SW 1271 (cell line): ENCODE measurements at regions not wholly inside any gene's neighbourhood (a gene's known extent, or its start where the extent isn't known, plus 50 kb on each side); places are given as distances from the start of the nearest gene placed in this dataset.
A peak's percentile ranks its signal among the peaks of the same experiment; 100 is the strongest.
"Not testable (repeated sequence)": the region's sequence is repeated elsewhere in the genome, so short reads cannot be mapped to it uniquely, and the experiment has no call there.

Experiments used
- DNase-seq, 2 experiments: peaks; one replicate each; lab custom pipeline; 2025; lab: John Stamatoyannopoulos, UW

DNA sequence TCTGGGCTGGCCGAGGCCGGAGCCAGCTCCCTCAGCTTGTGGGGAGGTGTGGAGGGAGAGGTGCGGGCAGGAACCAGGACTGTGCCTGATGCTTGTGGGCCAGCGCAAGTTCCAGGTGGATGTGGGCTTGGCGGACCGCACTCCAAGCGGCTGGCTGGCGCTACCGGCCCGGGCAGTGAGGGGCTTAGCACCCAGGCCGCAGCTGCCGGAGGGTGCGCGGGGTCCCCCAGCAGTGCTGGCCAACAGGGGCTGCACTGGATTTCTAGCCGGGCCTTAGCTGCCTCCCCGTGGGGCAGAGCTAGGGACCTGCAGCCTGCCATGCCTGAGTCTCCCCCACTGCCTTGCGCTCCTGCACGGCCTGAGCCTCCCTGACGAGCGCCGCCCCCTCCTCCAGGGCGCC lies 242.8 kb downstream of the CCSER2 start:
- DNase-seq, result no peak

DNA sequence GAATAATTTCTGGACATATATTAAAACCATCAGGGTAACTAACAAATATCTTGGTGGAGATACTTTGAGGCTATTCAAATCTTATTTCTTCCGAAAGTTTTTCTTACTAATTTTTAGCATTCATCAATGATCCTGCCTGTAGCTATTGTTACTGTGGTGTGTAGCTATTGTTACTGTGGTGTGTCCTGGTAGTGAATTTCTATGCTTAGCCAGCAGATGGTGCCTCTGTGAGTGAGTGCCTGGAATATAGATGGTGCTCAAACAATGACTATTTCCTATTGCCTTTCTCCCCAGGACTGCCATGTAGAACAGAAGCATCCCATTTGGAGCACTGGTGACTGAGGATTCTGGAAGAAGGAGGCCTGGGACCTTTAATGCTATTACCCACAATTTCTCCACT lies 245.7 kb downstream of the CCSER2 start:
- no peak for DNase-seq

DNA sequence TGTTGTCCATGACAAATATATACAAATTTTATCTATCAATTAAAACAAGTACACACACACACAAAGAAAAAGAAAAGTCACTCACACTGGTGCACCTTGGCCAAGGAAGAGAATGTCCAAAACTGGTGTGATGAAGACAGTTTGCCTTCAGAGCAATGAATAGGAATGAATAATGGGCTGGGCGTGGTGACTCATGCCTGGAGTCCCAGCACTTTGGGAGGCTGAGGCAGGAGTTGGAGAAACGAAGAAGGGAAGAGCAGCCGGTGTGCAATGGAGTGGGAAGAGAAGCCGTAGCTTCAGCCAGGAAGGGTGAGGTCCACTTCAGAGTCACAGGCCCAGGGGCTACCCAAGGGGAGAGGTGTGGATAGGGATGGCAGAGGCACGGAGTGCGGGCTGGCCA lies 253.6 kb downstream of the CCSER2 start:
- no peak for DNase-seq

DNA sequence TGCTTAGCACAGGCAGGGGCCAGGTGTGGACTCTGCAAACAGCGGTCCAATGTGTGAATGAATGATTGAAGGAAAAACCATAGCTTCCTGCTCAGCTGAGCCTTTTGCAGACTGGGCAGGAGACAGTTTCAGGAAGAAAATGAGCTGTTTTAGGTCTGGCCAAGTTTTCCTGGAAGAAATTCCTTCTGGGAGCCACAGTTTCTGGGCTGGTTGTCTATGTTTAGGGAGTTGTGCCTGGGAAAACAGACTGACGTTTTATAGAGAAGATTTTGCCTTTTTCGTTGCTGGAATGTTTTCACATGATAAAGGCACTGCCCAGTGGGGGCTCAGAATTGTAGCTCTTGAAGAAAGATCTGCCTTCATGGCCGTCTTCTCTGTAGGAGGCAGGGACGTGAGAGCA lies 255.1 kb downstream of the CCSER2 start:
- DNase-seq, result no peak

DNA sequence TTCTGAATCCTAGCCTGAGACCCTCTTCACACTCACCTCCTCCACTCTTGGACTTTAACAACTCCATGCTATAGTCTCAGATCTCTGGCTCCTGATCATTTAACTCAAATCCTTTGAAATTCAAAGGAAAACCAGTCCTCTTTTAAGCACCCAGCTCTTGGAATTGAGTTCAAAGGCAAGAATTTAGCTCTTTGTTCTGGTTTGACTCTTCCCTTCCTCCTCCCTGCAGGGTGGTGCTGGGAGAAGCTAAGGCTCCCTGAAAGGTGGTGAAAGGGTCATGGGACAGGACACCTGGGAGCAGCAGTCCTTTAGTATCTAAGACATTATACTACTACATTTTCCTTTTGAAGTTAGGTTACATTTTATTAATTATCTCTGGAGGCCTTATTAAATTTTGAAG lies 259.4 kb downstream of the CCSER2 start:
- DNase-seq, result no peak

DNA sequence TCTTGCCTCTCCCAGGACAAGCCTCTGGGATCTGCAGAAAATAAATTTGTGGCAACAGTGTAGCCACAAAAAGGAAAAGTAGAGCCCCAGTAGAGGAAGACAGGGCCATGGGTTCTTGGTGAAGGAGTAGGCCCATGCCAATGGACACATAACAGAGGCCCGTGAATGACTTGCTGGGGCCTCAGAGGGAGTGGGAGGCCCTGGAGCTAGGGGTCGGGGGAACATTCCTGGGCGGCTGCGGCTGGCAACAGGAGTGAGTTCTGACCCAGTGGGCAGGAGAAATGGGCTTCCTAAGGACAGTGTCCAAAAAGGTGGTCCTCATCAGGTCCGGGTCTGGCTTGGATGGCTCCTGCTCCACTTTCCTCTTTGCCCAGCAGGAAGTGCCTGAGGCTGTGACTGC lies 260.0 kb downstream of the CCSER2 start:
- no peak for DNase-seq

DNA sequence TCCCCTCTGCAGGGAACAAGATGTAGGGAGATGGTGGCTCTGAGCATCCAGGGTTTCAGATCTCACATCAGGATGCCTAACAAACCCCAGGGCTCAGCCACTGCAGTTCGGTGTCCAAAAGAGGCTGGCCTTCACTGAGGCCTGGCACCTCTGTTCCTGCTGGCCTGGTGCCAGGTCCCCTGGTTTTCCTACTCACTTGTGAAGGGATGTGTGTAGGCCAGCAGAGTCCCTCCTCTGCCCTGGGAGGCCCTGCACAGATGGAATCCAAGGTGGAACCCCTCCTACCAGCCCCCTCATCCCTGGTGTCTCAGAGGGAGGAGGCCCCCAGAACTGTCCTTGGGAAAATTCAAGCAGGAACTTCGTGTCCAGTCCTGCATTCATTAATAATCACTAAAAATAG lies 260.6 kb downstream of the CCSER2 start:
- no peak for DNase-seq

DNA sequence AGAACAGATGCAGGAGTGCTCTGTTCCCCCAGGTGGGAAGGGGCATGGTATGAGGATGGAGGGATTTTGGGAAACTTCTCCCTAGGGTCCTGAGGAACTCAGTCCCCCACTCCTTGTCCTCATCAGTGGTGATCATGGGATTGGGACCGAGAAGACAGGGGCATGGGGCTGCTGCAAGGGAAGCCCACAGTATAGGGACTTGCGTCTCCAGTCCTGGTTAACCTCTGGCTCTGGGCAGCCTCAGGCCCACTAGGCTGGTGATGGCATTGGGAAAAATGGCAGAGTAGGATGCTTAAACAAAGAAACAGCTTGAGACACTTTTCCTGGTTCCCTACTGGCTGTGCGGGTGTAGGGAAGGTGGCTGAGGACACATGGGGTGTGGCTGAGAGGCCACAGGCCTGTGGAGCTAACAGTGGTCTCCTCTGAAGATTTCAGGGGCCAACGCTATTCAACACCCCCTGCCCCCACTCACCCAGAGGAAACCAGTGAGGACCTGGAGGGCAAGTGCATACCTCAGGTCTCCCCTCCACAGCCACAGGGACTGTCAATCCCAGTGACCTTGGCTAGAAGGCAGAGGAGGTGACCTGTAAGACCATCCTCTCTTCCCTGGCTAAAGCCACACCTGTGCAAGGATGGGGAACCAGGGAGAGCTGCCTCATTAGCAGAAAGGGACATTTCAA lies 261.3 kb downstream of the CCSER2 start:
- no peak for DNase-seq

DNA sequence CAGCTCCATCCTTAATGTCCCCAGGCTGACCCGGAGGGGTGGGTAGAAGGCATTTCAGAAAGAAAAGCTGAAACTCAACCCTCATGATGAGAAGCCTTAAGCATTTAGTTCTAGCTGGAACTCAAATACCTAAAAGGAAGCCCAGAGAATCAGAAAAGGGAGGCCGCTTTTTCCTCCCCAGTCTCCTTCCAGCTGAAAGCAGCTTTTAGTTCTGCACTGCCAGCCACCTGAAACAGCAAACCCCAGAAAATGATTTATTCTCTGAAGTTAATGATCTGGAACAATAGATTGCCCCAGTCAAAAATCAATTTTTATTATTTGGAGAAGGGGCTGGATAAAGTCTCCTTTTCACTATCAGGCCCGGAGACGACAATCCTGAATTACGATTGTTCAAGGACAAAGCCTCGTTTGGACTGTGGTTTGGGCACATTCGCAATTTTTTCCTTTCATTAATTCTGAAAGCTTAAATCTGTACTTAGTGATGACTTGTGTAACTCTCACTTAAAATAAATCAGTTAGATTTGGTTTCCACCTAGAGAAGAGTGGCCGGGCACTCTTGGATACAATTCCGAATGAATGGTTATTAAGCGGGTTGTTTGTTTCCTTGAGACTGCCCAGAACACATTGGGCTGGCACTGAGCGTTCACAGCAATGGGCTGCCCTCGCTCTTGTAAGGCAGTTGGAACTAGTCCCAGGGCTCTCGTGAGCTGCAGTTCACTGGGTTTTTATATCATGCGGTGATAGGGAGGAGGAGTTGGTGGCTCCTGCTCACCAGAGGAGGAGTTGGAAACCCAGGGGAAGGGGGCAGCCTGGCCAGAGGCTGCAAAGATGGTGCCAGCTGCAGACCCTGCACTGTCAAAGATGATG lies 262.2 kb downstream of the CCSER2 start:
- DNase-seq, result no peak

DNA sequence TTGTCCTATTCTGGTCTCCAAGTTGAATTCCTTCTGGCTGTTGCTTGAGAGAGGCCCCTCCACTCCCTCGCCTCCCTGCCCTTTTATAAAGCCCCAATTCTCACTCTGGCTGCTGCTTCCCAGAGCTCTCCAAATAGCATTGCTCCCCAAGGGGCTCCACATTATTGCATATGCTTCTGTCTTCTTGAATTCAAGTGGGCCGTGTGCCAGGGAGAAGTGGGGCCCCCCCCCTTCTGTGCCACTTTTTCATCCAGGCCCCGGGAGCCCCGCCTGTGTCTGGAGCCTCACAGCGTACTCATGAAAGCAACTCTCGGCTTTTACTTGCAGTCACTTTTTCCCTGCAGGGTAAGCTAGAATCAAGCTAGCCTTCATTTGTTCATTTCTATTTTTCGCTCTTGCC lies 265.1 kb downstream of the CCSER2 start:
- DNase-seq, result no peak

DNA sequence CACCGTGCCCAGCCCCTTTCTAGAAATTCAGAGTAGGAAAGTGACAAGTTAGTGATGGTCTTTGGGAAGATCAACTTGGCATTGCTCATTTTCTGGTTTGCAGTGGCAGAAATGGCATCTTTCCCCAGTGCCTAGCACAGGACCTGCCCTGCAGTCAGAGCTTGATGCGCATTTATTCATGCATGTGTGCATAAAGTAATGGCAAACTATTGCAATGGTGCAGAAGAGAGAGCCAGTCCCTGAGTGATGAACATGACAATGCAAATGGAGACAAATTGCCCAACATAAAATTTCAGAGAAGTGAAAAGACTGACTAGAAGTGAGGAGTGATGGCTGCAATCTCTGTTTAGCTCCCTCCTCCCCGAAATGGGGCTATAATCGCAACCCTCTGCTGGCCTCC lies 268.2 kb downstream of the CCSER2 start:
- DNase-seq, result no peak

DNA sequence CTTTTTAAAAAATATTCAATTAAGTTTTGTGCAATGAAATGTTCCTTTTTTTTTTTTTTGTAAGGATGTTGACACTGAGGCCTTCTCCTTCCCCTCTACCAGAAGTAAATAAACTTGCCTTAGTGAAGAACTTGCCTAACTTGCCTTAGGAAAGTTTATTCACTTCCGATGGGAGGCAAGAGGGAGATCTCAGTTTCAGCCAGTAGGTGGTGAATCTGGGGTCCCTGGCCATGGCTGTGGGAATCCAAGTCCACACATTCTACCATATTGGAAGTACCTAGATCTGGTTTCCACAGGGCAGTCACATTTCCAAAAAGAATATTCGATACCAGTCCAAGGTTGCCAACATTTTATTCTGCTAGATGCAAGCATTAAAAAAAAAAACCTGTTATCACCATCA lies 270.9 kb downstream of the CCSER2 start:
- DNase-seq, result no peak

DNA sequence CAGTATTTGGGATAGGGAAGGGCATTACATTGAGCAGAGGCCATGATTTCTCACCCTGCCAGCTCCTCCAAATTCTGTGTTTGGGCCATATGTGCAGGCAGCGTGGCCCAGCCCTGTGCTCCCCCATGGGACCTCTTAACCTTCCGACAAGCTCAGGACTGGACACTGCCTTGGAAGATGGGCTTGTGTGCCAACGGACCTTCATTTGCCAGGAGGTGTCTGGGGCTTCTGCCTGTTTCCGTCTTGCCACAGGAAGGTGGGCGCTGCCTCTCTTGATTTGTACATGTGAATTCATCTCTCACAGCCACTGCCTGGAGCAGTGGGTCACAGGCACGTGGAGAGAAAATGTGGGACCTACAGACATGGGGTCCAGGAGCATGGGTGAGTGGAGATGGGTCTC lies 272.6 kb downstream of the CCSER2 start:
- no peak for DNase-seq

DNA sequence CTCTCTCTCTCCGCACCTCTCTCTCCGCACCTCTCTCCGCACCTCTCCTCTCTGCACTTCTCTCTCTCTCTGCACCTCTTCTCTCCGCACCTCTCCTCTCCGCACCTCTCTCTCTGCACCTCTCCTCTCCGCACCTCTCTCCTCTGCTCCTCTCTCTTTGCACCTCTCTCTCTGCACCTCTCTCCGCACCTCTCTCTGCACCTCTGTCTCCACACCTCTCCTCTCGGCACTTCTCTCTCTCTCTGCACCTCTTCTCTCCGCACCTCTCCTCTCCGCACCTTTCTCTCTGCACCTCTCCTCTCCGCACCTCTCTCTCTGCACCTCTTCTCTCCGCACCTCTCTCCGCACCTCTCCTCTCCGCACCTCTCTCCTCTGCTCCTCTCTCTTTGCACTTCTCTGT lies 274.2 kb downstream of the CCSER2 start:
- DNase-seq, result not testable (repeated sequence)

DNA sequence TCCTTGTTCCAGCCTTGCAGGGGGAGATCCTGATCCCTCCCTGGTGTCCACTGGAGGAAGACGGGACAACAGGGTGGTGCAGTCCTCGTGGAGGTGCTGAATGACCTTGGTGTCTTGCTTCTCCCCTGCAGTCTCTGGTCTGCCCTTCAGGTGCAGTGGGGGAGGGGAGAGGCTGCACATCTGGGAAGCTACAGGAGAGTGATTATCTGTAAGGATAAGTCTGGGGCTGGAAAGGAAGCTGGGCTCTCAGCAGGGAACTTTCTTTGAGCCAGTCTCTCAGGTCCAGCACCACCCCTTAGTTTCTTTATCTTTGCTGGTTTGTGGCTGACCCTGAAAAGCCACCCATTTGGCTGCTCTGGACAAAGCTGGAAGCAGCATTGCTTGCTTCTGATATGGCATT lies 275.6 kb downstream of the CCSER2 start:
- no peak for DNase-seq

DNA sequence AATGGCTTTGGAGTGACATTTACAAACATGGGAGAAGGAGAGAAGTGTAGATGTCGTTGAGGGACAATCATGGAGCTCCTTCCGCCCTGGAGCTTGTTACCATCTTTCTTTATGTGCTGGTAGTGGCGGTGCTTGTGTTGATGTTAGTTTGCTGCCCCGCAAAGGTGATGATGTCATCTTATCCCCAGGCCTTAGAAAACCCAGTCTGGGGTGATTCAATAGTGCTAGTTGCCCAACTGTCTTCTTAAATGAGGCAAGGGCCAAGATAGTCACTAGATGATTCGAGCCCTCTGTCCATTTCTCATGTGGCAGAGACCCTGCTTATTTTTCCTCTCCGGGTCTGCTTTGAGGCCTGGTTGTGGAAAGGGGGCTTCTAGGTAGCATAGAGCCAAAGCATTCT lies 277.4 kb downstream of the CCSER2 start:
- no peak for DNase-seq

DNA sequence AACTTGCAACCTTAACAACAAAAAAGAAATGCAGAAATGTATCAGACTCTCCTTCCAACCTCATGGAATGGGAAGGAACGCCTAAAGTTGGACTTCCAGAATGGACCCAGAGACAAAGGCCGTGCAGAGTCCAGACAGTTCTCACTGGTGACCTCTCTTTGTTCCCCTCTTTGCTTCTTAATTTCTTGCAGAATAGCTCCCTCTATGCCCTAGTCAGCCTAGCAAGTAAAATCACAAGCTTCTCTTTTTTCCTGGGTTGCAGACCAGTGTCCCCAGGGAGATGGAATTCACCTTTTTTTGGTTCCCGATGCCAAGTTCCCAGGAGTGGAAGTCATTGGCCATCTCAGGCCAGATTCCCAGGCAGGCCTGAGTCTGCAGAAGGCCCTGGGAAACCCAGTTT lies 278.0 kb downstream of the CCSER2 start:
- no peak for DNase-seq

DNA sequence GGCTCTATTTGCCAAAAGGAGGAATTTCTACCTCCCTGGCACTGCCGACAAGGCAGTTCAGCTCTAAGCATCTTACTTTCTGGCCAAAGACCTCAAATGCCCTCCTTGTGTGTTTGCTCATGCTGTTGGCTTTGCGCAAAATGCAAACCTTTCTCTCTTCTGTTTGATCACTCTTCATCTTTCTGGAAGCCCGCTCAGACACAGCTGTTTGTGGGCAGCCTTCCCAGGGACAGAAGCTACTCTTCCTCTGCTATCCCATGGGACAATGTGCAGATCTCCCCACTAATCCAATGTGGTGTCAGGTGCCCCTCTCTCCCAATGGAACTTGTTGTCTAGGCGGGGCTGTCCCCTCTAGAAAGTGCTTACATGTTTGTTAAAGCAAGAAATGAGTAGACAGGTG lies 278.7 kb downstream of the CCSER2 start:
- DNase-seq, result no peak

DNA sequence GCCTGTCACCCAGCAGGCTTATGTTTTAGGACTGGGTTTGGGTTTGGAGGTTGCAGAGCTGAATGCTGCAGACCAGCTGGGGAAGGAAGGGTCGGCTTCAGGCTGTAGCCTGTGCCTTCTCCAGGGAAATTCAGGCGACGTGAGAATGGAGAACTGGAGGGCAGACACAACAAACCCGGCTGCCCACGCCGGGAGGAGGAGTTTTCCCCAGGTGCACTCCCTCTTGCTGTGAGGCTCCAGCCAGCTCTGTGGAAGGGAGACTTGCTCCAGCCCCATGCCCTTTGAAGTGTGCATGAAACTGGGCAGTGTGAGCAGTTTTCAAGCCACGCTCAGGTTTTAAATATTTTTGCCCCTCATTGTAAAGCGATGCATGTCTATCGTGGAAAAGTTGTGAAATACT lies 279.1 kb downstream of the CCSER2 start:
- DNase-seq, result no peak

DNA sequence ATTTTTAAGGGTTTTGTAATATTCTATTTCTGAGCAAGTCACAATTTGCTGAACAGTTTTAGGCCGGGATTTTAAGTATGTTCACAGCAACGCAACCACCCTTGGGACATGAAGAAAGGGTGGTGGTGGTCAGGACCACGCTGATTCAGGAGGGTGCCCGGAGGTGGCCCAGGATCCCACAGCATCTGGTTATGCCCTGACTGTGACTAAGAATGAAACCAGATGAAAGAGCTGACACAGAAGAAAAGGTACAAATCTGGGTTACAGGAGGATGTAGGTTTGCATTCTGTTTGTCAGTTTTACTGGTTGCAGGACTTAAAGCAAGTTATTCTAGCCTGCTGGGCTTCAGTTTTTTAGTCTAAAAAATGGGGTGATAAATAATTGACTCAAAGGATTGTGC lies 279.7 kb downstream of the CCSER2 start:
- no peak for DNase-seq

DNA sequence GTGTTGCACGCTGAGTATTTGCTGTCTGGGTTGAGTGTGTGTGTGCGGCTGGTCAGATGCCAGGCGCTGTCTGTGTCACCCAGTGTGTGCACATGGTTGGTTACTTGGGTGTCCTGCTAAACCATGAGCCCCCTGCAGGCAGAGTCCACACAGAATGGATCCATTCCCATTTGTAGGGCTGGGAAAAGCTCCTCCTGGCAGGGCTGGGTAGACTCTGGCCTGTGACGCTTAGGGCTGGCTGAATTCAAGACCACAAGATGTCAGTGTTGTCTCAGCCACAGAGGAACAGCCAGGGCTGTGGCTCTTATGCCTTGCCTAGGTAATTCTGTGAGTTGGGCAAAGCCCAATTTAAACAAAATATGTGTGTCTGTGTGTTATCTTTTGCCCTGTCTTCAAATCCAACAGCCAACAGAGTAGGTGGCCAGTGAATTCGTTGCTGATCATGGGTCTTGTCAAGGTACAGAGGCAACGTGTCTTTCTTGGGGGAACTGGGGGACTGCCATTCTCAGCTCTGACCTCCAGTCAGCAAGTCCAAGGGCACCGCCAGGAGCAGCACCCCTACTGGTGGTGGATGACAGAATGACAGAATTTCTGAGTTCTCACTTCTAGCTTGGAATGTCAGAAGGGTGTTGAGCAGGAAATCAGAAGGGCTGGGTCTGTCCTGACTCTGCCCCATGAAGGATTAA lies 285.1 kb downstream of the CCSER2 start:
- peak in 1 of 2 experiments; percentile 15 for DNase-seq

DNA sequence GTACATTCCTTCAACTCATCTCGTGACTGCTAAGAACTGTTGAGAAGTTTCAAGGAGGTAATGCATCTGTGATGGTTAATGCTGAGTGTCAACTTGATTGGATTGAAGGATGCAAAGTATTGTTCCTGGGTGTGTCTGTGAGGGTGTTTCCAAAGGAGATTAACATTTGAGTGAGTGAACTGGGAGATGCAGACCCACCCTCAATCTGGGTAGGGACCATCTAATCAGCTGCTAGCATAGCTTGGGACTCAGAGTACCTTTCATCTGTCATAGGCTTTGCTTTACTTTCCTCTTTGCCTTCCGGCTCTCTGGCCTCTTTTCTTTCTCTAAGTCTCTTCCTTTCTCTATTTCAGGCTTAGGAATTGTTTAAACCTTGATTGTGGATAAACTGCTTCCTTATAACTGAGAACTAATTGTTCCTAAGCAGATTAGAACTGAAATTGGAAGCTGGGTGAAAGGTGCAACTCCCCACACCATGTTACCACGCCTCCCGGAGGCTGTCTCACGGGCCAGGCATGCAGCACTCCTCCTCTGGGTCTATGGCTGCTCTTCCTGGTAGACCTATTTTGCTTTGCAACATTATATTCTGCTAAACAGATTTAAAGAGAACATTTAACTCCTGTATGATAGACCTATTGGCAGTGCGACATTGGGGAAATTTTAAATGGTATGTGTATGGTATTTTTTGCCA lies 298.2 kb downstream of the CCSER2 start:
- no peak for DNase-seq

DNA sequence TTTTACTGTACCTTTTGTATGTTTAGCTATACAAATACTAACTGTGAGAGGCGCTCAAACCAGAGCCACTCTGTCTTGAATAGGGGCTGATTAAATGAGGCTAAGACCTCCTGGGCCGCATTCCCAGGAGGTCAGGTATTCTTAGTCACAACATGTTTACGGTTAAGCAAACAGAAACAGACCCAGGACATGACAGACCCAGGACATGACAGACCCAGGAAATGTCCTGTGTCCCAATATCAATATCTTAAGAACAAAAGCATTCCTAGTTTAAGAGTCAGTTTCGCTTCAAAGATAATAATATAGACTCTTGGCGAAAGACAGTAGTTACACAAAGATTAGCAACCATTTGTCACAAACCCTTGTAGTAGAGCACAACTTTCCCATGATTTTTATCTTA lies 304.5 kb downstream of the CCSER2 start:
- DNase-seq, result no peak
